SU-DHL-6 (cell line): ENCODE measurements at regions not wholly inside any gene's neighbourhood (a gene's known extent, or its start where the extent isn't known, plus 50 kb on each side); places are given as distances from the start of the nearest gene placed in this dataset.

Source experiments
- H2AFZ ChIP-seq: fragments of 200-600 bp; sonication (generic); 2 replicates; pipeline ENCODE4 v1.6.1; 2014; ENCODE audit warnings: low read depth, mild to moderate bottlenecking, moderate library complexity, mixed read lengths, antibody characterized with exemption, low read length; ENCODE audit not compliant: severe bottlenecking
- H3F3A ChIP-seq: fragments of 200-600 bp; shearing (Covaris generic); 2 replicates; pipeline ENCODE4 v1.6.0; 2016; ENCODE audit warnings: antibody characterized with exemption, mild to moderate bottlenecking; ENCODE audit not compliant: insufficient read depth
- H3K27ac ChIP-seq: fragments of 200-600 bp; sonication (generic); 2 replicates; pipeline ENCODE4 v1.5.1; 2016; ENCODE audit warnings: low read depth, mild to moderate bottlenecking, low read length, moderate library complexity, mixed read lengths
- H3K27me3 ChIP-seq: fragments of 200-600 bp; sonication (generic), shearing (Covaris generic); 2 replicates; pipeline ENCODE4 v1.6.0; 2014; ENCODE audit warnings: mild to moderate bottlenecking, low read length
- H3K36me3 ChIP-seq: fragments of 200-600 bp; sonication (generic); 2 replicates; pipeline ENCODE4 v1.6.1; 2014; ENCODE audit warnings: mild to moderate bottlenecking, low read length, mixed read lengths
- H3K4me2 ChIP-seq: fragments of 300-600, 200-600 bp; shearing (Covaris generic), sonication (generic); 2 replicates; pipeline ENCODE4 v1.6.0; 2014; ENCODE audit warnings: low read length, low read depth, mild to moderate bottlenecking; ENCODE audit not compliant: poor library complexity, severe bottlenecking
- H3K4me3 ChIP-seq: fragments of 200-600 bp; sonication (generic); 2 replicates; pipeline ENCODE4 v1.5.1; 2014; ENCODE audit warnings: antibody characterized with exemption, low read length, mild to moderate bottlenecking, mixed read lengths; ENCODE audit not compliant: insufficient read depth, poor library complexity, severe bottlenecking
- H3K79me2 ChIP-seq: fragments of 200-600 bp; sonication (generic); 2 replicates; pipeline ENCODE4 v1.6.1; 2014; ENCODE audit warnings: mild to moderate bottlenecking, low read length, moderate library complexity; ENCODE audit not compliant: insufficient read depth
- H3K9ac ChIP-seq: fragments of 200-600 bp; sonication (generic); 2 replicates; pipeline ENCODE4 v1.7.0; 2014; ENCODE audit warnings: mild to moderate bottlenecking, low read length
- H3K9me2 ChIP-seq: fragments of 200-600 bp; sonication (generic); replicated peaks from 2 replicates; pipeline ENCODE4 v1.6.1; 2014; ENCODE audit warnings: low read length; ENCODE audit not compliant: insufficient read depth
- H3K9me3 ChIP-seq: fragments of 200-600 bp; sonication (generic); 2 replicates; pipeline ENCODE4 v1.6.1; 2014; ENCODE audit warnings: low read length, mixed read lengths; ENCODE audit not compliant: insufficient read depth
- H4K20me1 ChIP-seq: fragments of 200-600 bp; sonication (generic); 2 replicates; pipeline ENCODE4 v1.6.1; 2014; ENCODE audit warnings: low read depth, mild to moderate bottlenecking, antibody characterized with exemption, low read length, moderate library complexity, mixed read lengths
- EZH2phosphoT487 ChIP-seq: fragments of 200-600 bp; sonication (generic), shearing (Covaris generic); conservative IDR thresholded peaks from 2 replicates; pipeline ENCODE4 v1.6.1; 2018; ENCODE audit warnings: mild to moderate bottlenecking, antibody characterized with exemption, low read length, moderate library complexity, mixed read lengths
- TF ChIP-seq, protein P1 (sequence below): fragments of 200-600 bp; sonication (generic); IDR thresholded peaks from one replicate; pipeline ENCODE4 v1.5.1; 2017; ENCODE audit warnings: antibody characterized with exemption, mild to moderate bottlenecking, low read length, moderate library complexity; ENCODE audit not compliant: insufficient read depth, poor library complexity, severe bottlenecking

DNA sequence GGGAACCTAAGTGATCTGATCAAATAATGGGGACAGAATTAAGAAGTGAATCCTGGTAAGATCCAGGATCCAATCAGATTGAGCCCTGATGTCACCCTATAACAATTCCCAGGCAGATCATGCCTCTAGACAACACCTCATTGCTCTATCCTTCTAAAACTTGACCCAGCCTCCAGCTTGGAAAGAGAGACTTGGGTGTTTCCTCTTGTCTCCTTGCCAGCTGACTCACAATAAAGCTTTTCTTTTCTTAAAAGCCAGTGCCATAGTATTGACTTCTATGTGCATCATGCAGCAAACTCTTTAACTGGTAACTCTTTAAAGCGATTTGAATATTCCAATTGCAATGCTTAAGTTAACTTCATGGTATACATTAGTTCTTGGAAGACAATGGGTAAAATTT lies 109.6 kb upstream of the CHORDC1 start:
- no peaks in the 10 kb centered on the region for H3K79me2 ChIP-seq
- no peak overlapping the region for H3K27ac ChIP-seq
- no peak for TF ChIP-seq EZH2phosphoT487
- TF ChIP-seq, protein P1, sequence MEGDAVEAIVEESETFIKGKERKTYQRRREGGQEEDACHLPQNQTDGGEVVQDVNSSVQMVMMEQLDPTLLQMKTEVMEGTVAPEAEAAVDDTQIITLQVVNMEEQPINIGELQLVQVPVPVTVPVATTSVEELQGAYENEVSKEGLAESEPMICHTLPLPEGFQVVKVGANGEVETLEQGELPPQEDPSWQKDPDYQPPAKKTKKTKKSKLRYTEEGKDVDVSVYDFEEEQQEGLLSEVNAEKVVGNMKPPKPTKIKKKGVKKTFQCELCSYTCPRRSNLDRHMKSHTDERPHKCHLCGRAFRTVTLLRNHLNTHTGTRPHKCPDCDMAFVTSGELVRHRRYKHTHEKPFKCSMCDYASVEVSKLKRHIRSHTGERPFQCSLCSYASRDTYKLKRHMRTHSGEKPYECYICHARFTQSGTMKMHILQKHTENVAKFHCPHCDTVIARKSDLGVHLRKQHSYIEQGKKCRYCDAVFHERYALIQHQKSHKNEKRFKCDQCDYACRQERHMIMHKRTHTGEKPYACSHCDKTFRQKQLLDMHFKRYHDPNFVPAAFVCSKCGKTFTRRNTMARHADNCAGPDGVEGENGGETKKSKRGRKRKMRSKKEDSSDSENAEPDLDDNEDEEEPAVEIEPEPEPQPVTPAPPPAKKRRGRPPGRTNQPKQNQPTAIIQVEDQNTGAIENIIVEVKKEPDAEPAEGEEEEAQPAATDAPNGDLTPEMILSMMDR = no peak
- H3K36me3 ChIP-seq = no peaks in the 10 kb centered on the region
- H3K4me2 ChIP-seq = no peak overlapping the region
- no peaks in the 10 kb centered on the region for H4K20me1 ChIP-seq
- no peak overlapping the region for H3K9ac ChIP-seq
- H3K9me2 ChIP-seq = no peaks in the 10 kb centered on the region
- H3F3A ChIP-seq = no peaks in the 10 kb centered on the region
- no peaks in the 10 kb centered on the region; the same call in 1 of the 2 replicates for H3K9me3 ChIP-seq
- H3K4me3 ChIP-seq = no peak overlapping the region
- H3K27me3 ChIP-seq = no peaks in the 10 kb centered on the region
- H2AFZ ChIP-seq = no peak overlapping the region

DNA sequence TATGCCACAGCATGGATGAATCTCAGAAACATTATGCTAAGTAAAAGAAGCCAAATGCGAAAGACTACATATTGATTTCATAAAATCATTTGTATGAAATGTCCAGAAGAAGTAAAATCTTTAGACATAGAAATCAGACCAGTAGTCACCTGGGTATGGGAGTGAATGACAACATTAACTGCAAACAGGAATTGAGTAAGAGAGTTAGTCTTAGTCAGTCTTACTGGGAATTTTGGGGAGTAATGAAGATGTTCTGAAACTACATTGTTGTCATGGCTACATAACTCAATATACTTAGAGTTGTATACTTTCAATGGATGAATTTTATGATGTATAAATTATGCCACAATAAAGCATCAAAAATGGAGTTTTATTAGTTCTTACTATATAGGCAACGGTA lies 107.8 kb upstream of the CHORDC1 start:
- H3K9me2 ChIP-seq = no peaks in the 10 kb centered on the region
- H3K27ac ChIP-seq = no peak overlapping the region
- no peak overlapping the region for H3K4me2 ChIP-seq
- H3K27me3 ChIP-seq = no peaks in the 10 kb centered on the region
- no peaks in the 10 kb centered on the region for H3K79me2 ChIP-seq
- H2AFZ ChIP-seq = no peak overlapping the region
- no peaks in the 10 kb centered on the region; the same call in 1 of the 2 replicates for H3K9me3 ChIP-seq
- H3F3A ChIP-seq = no peaks in the 10 kb centered on the region
- H3K9ac ChIP-seq = no peak overlapping the region
- H4K20me1 ChIP-seq = no peaks in the 10 kb centered on the region
- no peaks in the 10 kb centered on the region for H3K36me3 ChIP-seq
- H3K4me3 ChIP-seq = no peak overlapping the region
- TF ChIP-seq, protein P1 = no peak
- TF ChIP-seq EZH2phosphoT487 = no peak

DNA sequence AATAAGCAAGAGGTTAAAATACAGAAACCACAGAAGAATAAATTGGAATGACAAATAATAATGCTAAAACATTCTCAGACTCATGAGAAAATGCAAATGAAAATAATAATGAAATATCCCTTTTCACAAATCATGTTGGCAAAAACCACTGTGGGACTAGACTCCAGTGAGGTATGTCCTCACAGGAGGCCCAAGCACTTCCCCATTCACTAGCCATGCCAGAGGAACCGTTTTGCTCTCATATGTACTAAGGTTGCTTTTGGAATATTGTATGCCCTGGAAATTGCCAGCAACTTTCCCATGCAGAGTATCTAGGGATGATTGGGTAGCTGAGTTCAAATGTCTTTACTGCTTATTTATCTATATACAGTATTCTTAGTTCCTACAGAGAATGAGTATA lies 106.2 kb upstream of the CHORDC1 start:
- H3K9ac ChIP-seq = no peak overlapping the region
- no peaks in the 10 kb centered on the region for H4K20me1 ChIP-seq
- no peak overlapping the region for H3K27ac ChIP-seq
- TF ChIP-seq EZH2phosphoT487 = no peak
- TF ChIP-seq, protein P1 = no peak
- H3K4me2 ChIP-seq = no peak overlapping the region
- H3K79me2 ChIP-seq = no peaks in the 10 kb centered on the region
- H3K36me3 ChIP-seq = no peaks in the 10 kb centered on the region
- H2AFZ ChIP-seq = no peak overlapping the region
- H3F3A ChIP-seq = no peaks in the 10 kb centered on the region
- no peaks in the 10 kb centered on the region for H3K9me2 ChIP-seq
- H3K9me3 ChIP-seq = no peaks in the 10 kb centered on the region; the same call in 1 of the 2 replicates
- H3K4me3 ChIP-seq = no peak overlapping the region
- no peaks in the 10 kb centered on the region for H3K27me3 ChIP-seq
